ENCODE measurements at regions not wholly inside any gene's neighbourhood (a gene's known extent, or its start where the extent isn't known, plus 50 kb on each side); places are given as distances from the start of the nearest gene placed in this dataset.

GRCh38 chr22:48691431-48691851 is 1136.2 kb downstream of the BRD1 start:
- TF ChIP-seq, protein P1, sequence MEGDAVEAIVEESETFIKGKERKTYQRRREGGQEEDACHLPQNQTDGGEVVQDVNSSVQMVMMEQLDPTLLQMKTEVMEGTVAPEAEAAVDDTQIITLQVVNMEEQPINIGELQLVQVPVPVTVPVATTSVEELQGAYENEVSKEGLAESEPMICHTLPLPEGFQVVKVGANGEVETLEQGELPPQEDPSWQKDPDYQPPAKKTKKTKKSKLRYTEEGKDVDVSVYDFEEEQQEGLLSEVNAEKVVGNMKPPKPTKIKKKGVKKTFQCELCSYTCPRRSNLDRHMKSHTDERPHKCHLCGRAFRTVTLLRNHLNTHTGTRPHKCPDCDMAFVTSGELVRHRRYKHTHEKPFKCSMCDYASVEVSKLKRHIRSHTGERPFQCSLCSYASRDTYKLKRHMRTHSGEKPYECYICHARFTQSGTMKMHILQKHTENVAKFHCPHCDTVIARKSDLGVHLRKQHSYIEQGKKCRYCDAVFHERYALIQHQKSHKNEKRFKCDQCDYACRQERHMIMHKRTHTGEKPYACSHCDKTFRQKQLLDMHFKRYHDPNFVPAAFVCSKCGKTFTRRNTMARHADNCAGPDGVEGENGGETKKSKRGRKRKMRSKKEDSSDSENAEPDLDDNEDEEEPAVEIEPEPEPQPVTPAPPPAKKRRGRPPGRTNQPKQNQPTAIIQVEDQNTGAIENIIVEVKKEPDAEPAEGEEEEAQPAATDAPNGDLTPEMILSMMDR (IDR thresholded peaks at IDR 0.05; ENCODE audit: low read length), result no peak
- TF ChIP-seq EZH2 (optimal IDR thresholded peaks at IDR 0.05; ENCODE audit: low read depth, low read length), result no peak

All from MM.1S (cell line).